Ishikawa (cell line): ENCODE measurements at regions not wholly inside any gene's neighbourhood (a gene's known extent, or its start where the extent isn't known, plus 50 kb on each side); places are given as distances from the start of the nearest gene placed in this dataset.

Experiments
- CEBPB ChIP-seq: IDR thresholded peaks from 2 replicates; pipeline ENCODE4 v1.6.1; 2012
- CREB1 ChIP-seq: IDR thresholded peaks from 2 replicates; pipeline ENCODE4 v1.6.1; 2012; ENCODE audit warnings: low read depth
- EGR1 ChIP-seq: IDR thresholded peaks from 2 replicates; pipeline ENCODE4 v1.6.1; 2012
- EP300 ChIP-seq: IDR thresholded peaks from 2 replicates; pipeline ENCODE4 v1.6.1; 2012; ENCODE audit warnings: borderline replicate concordance
- FOXM1 ChIP-seq: IDR thresholded peaks from 2 replicates; pipeline ENCODE4 v1.6.1; 2012; ENCODE audit warnings: low read depth, borderline replicate concordance
- NFIC ChIP-seq: IDR thresholded peaks from 2 replicates; pipeline ENCODE4 v1.6.1; 2012
- RAD21 ChIP-seq: IDR thresholded peaks from 2 replicates; pipeline ENCODE4 v1.6.1; 2012; ENCODE audit warnings: low read depth
- REST ChIP-seq: IDR thresholded peaks from 2 replicates; pipeline ENCODE4 v1.6.1; 2012; ENCODE audit warnings: low read depth, mild to moderate bottlenecking
- TAF1 ChIP-seq: IDR thresholded peaks from 2 replicates; pipeline ENCODE4 v1.6.1; 2012; ENCODE audit warnings: low read depth, mild to moderate bottlenecking
- TCF12 ChIP-seq: IDR thresholded peaks from 2 replicates; pipeline ENCODE4 v1.6.1; 2012; ENCODE audit warnings: low read depth
- TEAD4 ChIP-seq: IDR thresholded peaks from 2 replicates; pipeline ENCODE4 v1.6.1; 2012
- USF1 ChIP-seq: IDR thresholded peaks from 2 replicates; pipeline ENCODE4 v1.6.1; 2012
- YY1 ChIP-seq: IDR thresholded peaks from 2 replicates; pipeline ENCODE4 v1.6.1; 2012; ENCODE audit warnings: low read depth
- ZBTB7A ChIP-seq: IDR thresholded peaks from 2 replicates; pipeline ENCODE4 v1.6.1; 2012; ENCODE audit warnings: low read depth
- TF ChIP-seq, protein P1 (sequence below): IDR thresholded peaks from 2 replicates; pipeline ENCODE4 v1.6.1; 2012

GRCh38 chr9:23309800-23310199, 516.2 kb downstream of the ELAVL2 start:
- TF ChIP-seq FOXM1: no peak
- no peak for TF ChIP-seq CEBPB
- TF ChIP-seq RAD21: no peak
- no peak for TF ChIP-seq ZBTB7A
- no peak for TF ChIP-seq EP300
- TF ChIP-seq NFIC: no peak
- TF ChIP-seq YY1: no peak
- no peak for TF ChIP-seq EGR1
- no peak for TF ChIP-seq CREB1
- TF ChIP-seq, protein P1, sequence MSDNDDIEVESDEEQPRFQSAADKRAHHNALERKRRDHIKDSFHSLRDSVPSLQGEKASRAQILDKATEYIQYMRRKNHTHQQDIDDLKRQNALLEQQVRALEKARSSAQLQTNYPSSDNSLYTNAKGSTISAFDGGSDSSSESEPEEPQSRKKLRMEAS: no peak
- TF ChIP-seq USF1: no peak
- TF ChIP-seq TAF1: no peak
- no peak for TF ChIP-seq REST
- no peak for TF ChIP-seq TCF12
- no peak for TF ChIP-seq TEAD4

DNA sequence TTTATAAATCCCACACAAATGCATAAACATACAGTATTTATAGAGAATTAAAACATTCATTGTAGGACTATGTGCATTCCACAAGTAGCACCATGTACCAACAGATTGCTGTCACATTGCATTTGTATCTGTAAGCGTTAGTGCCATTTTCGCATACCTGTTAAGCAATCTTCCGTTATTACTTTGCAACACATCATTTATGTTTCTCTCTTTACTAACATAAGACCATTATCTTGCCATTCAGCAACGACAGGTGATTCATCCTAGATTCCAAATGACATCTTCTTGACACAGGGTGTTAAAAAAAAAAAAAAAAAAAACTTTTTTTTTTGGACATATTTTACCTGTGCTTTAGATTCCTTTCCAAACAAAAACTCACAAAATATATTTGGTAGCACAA, 511.8 kb downstream of the ELAVL2 start:
- TF ChIP-seq NFIC (no peak), REST (no peak)

- TF ChIP-seq REST: no peak
- TF ChIP-seq YY1: no peak
- no peak for TF ChIP-seq CREB1
- TF ChIP-seq RAD21: no peak
- TF ChIP-seq USF1: no peak
Observed at GRCh38 chr9:23319092-23319491, 506.9 kb downstream of the ELAVL2 start.

- TF ChIP-seq TEAD4 (no peak), TAF1 (no peak), EP300 (no peak), CEBPB (no peak), CREB1 (no peak), ZBTB7A (no peak), EGR1 (no peak), YY1 (no peak), REST (no peak), NFIC (no peak), USF1 (no peak), TCF12 (no peak), FOXM1 (no peak), RAD21 (no peak)
- TF ChIP-seq, protein P1: no peak
Observed at GRCh38 chr9:23321049-23321448, 505.0 kb downstream of the ELAVL2 start.
